ENCODE measurements at regions not wholly inside any gene's neighbourhood (a gene's known extent, or its start where the extent isn't known, plus 50 kb on each side); places are given as distances from the start of the nearest gene placed in this dataset.

- no peak overlapping the region for H3K27ac ChIP-seq
- TF ChIP-seq, protein P1, sequence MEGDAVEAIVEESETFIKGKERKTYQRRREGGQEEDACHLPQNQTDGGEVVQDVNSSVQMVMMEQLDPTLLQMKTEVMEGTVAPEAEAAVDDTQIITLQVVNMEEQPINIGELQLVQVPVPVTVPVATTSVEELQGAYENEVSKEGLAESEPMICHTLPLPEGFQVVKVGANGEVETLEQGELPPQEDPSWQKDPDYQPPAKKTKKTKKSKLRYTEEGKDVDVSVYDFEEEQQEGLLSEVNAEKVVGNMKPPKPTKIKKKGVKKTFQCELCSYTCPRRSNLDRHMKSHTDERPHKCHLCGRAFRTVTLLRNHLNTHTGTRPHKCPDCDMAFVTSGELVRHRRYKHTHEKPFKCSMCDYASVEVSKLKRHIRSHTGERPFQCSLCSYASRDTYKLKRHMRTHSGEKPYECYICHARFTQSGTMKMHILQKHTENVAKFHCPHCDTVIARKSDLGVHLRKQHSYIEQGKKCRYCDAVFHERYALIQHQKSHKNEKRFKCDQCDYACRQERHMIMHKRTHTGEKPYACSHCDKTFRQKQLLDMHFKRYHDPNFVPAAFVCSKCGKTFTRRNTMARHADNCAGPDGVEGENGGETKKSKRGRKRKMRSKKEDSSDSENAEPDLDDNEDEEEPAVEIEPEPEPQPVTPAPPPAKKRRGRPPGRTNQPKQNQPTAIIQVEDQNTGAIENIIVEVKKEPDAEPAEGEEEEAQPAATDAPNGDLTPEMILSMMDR (conservative IDR thresholded peaks at IDR 0.05), result no peak
These were observed 312.5 kb downstream of the OXSM start for GRCh38 chr3:26102376-26102775.

- TF ChIP-seq, protein P1 (conservative IDR thresholded peaks at IDR 0.05), result no peak
- no peak overlapping the region for H3K27ac ChIP-seq
These were observed 315.0 kb downstream of the OXSM start for GRCh38 chr3:26104851-26105251.

DNA sequence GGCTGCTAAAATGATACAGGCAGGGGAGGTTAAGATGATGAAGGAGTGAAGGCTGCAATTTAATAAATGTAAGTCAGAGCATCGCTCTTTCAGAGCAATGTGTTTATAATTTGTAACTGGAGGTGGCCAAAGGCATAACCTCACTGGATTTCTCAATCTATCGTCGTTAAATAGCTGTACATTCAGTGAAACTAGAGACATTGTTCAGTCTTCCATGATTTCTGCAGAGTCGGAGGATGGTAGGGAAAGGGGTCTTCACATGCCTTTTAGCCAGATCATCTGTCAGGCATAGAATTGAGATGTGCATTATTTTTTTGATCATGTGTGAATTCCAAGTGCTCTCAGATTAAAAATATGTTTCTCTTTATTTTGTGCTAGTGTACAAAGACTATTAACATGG, 315.4 kb downstream of the OXSM start:
- H3K27ac ChIP-seq, result peak overlapping the region; percentile 41; the same call in 1 of the 2 replicates
- TF ChIP-seq, protein P1 (conservative IDR thresholded peaks at IDR 0.05), result no peak

DNA sequence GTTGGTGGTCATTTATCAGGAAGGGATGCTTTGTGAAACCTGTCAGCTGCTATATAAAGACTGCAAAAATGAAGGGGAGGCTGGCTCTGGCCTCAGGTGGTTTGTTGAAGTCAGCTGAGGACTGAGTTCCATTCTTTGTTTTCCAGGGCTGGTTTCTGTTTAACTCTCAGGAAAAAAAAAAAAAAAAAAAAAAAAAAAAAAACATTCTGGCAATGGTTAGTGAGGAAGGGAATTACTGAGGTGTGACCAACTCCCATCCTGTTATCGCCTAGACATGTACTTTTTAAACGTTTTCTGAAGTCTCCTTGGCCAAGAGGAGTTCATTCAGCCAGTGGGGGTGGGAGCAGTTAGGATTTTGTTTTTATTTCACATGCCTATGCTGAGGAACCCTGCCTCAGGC, 316.3 kb downstream of the OXSM start:
- peak overlapping the region; percentile 41 for H3K27ac ChIP-seq
- TF ChIP-seq, protein P1 (conservative IDR thresholded peaks at IDR 0.05), result no peak

- no peak overlapping the region for H3K27ac ChIP-seq
- TF ChIP-seq, protein P1 (conservative IDR thresholded peaks at IDR 0.05), result no peak
These were observed 319.1 kb downstream of the OXSM start for GRCh38 chr3:26108846-26109489.

GRCh38 chr3:26114851-26115250, 325.0 kb downstream of the OXSM start:
- H3K27ac ChIP-seq, result no peak overlapping the region
- TF ChIP-seq, protein P1 (conservative IDR thresholded peaks at IDR 0.05), result no peak

GRCh38 chr3:26118165-26118564, 328.3 kb downstream of the OXSM start:
- no peak overlapping the region for H3K27ac ChIP-seq
- TF ChIP-seq, protein P1 (conservative IDR thresholded peaks at IDR 0.05), result peak; percentile 85

Measured in VCaP (cell line).